HL-60 (cell line): ENCODE measurements at regions not wholly inside any gene's neighbourhood (a gene's known extent, or its start where the extent isn't known, plus 50 kb on each side); places are given as distances from the start of the nearest gene placed in this dataset.

Experiments
- CTCF ChIP-seq: IDR thresholded peaks from one replicate; pipeline ENCODE4 v1.5.1; 2011; ENCODE audit warnings: low read length, control low read depth, inconsistent platforms; ENCODE audit not compliant: insufficient read depth
- POLR2AphosphoS5 ChIP-seq: IDR thresholded peaks from 2 replicates; pipeline ENCODE4 v1.6.1; 2012; ENCODE audit warnings: low read depth
- REST ChIP-seq: IDR thresholded peaks from 2 replicates; pipeline ENCODE4 v1.6.1; 2012; ENCODE audit warnings: low read depth; ENCODE audit not compliant: insufficient replicate concordance
- SPI1 ChIP-seq: IDR thresholded peaks from 2 replicates; pipeline ENCODE4 v1.6.1; 2012; ENCODE audit warnings: low read depth, mild to moderate bottlenecking, borderline replicate concordance

GRCh38 chr10:36375107-36375506 lies 733.0 kb upstream of the FZD8 start:
- TF ChIP-seq SPI1 = no peak
- no peak for TF ChIP-seq CTCF
- TF ChIP-seq REST = no peak
- TF ChIP-seq POLR2AphosphoS5 = no peak
